GM10248 (cell line): ENCODE measurements at regions not wholly inside any gene's neighbourhood (a gene's known extent, or its start where the extent isn't known, plus 50 kb on each side); places are given as distances from the start of the nearest gene placed in this dataset.

Source experiments
- CTCF ChIA-PET: fragments of 300-600 bp; sonication (Branson Sonifier 250); formaldehyde crosslinking; extraction: SDS; loops from one replicate; lab custom pipeline; 2021; ENCODE audit warnings: antibody characterized with exemption; lab: Yijun Ruan, JAX
- POLR2A ChIA-PET: fragments of 350-650 bp; sonication (Branson Sonifier 250); formaldehyde crosslinking; extraction: SDS; loops from one replicate; lab custom pipeline; 2020; ENCODE audit warnings: antibody characterized with exemption; lab: Yijun Ruan, JAX
- DNase-seq: peaks from one replicate; pipeline ENCODE4 v3.0.0; 2012; ENCODE audit errors: extremely low spot score
- TF ChIP-seq, protein P1 (sequence below): IDR thresholded peaks from 2 replicates; pipeline ENCODE4 v1.5.1; 2012; ENCODE audit warnings: mild to moderate bottlenecking, low read depth; ENCODE audit errors: extremely low read depth, missing control alignments, control extremely low read depth

DNA sequence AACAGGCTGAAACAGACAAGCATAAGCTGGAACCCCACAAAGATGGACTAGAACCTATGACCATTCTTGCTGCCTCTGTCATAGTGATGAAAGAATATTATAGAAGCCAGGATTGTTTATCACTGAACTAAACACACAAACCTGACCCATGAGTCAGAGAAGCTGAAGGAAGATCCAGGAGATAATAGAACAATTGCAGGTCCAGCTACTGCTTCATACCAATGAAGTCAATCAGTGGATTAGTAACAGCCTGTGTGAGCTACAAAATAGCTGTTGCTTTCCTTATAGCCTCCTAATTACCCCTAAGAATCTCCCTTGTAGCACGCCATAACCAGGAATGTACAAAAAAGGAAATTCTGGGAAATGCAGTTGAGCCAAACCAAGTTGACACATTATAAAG, 459.9 kb upstream of the ZNF462 start:
- no peak for DNase-seq
- POLR2A ChIA-PET = no interaction called here
- CTCF ChIA-PET = no interaction called here
- TF ChIP-seq, protein P1, sequence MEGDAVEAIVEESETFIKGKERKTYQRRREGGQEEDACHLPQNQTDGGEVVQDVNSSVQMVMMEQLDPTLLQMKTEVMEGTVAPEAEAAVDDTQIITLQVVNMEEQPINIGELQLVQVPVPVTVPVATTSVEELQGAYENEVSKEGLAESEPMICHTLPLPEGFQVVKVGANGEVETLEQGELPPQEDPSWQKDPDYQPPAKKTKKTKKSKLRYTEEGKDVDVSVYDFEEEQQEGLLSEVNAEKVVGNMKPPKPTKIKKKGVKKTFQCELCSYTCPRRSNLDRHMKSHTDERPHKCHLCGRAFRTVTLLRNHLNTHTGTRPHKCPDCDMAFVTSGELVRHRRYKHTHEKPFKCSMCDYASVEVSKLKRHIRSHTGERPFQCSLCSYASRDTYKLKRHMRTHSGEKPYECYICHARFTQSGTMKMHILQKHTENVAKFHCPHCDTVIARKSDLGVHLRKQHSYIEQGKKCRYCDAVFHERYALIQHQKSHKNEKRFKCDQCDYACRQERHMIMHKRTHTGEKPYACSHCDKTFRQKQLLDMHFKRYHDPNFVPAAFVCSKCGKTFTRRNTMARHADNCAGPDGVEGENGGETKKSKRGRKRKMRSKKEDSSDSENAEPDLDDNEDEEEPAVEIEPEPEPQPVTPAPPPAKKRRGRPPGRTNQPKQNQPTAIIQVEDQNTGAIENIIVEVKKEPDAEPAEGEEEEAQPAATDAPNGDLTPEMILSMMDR = no peak

GRCh38 chr9:106404137-106404536, 458.8 kb upstream of the ZNF462 start:
- TF ChIP-seq, protein P1 = no peak
- DNase-seq = no peak
- POLR2A ChIA-PET = no interaction called here
- CTCF ChIA-PET = no interaction called here

GRCh38 chr9:106405871-106406435, 457.0 kb upstream of the ZNF462 start:
- CTCF ChIA-PET = no interaction called here
- TF ChIP-seq, protein P1 = no peak
- POLR2A ChIA-PET = no interaction called here
- DNase-seq = no peak

DNA sequence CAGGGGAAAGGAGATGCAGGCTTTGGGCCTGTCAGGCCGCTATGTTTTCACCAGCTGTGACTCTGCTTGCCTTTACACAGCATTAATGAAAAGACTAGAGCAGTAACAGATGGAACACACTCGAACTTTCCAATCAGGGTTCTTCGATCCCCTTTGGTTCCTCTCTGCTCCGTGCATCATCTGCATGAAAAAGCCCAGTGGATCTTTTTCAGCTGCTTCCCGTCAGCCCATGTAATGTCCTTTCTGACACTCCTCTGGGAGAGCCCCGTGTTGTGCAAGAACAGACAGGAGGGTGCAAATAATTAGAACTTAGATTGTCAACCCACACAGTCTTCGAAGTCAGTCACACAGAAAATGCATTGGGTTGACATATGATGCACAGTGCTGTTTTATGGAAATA, 448.9 kb upstream of the ZNF462 start:
- ChIA-PET CTCF (no interaction called here), POLR2A (no interaction called here)
- no peak for DNase-seq
- TF ChIP-seq, protein P1 = no peak

DNA sequence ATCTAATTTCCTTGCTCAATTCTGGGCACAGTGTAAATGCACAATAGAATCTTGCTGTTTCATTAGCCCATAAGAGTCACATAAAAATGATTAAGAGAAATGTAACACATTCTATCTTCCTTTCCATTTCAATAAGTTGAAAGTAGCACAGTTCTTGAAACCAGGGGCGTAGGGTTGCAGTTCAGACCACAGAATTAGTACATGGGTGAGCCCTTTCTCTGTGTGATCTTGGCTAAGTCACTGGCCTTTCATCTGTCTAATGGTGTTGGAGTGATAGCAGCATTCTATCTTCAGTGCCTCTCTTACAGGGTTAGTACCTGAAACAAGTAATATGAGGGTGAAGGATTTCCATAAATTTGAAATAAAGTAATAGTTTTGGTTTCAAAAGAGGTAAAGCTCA, 445.3 kb upstream of the ZNF462 start:
- ChIA-PET CTCF (no interaction called here), POLR2A (no interaction called here)
- TF ChIP-seq, protein P1 = no peak
- DNase-seq = no peak

GRCh38 chr9:106419829-106420228, 443.1 kb upstream of the ZNF462 start:
- no peak for DNase-seq
- POLR2A ChIA-PET = no interaction called here
- TF ChIP-seq, protein P1 = no peak
- CTCF ChIA-PET = interaction anchor here (0.8 kb wide), 1 partner anchor 9 kb away, joined by 3 read pairs; no protein-coding TSS in a partner anchor

GRCh38 chr9:106420511-106420944, 442.4 kb upstream of the ZNF462 start:
- ChIA-PET CTCF (interaction anchor here (1.3 kb wide), 1 partner anchor 539 kb away, joined by 4 read pairs; no protein-coding TSS in a partner anchor), POLR2A (no interaction called here)
- TF ChIP-seq, protein P1 = no peak
- peak; percentile 12 for DNase-seq
